OCI-LY7 (cell line): ENCODE measurements at regions not wholly inside any gene's neighbourhood (a gene's known extent, or its start where the extent isn't known, plus 50 kb on each side); places are given as distances from the start of the nearest gene placed in this dataset.
A peak's percentile ranks its signal among the peaks of the same experiment; 100 is the strongest.

ENCODE experiments used
- EZH2phosphoT487 ChIP-seq: fragments of 200-600 bp; sonication (generic); IDR thresholded peaks from 2 replicates; pipeline ENCODE4 v1.6.1; 2018; ENCODE audit warnings: low read depth, borderline replicate concordance, mild to moderate bottlenecking, mixed run types, antibody characterized with exemption, low read length, moderate library complexity, mixed read lengths
- TF ChIP-seq, protein P1 (sequence below): fragments of 200-600 bp; sonication (generic); conservative IDR thresholded peaks from 2 replicates; pipeline ENCODE4 v1.5.1; 2014; ENCODE audit warnings: mild to moderate bottlenecking, antibody characterized with exemption, low read length, moderate library complexity, mixed read lengths

DNA sequence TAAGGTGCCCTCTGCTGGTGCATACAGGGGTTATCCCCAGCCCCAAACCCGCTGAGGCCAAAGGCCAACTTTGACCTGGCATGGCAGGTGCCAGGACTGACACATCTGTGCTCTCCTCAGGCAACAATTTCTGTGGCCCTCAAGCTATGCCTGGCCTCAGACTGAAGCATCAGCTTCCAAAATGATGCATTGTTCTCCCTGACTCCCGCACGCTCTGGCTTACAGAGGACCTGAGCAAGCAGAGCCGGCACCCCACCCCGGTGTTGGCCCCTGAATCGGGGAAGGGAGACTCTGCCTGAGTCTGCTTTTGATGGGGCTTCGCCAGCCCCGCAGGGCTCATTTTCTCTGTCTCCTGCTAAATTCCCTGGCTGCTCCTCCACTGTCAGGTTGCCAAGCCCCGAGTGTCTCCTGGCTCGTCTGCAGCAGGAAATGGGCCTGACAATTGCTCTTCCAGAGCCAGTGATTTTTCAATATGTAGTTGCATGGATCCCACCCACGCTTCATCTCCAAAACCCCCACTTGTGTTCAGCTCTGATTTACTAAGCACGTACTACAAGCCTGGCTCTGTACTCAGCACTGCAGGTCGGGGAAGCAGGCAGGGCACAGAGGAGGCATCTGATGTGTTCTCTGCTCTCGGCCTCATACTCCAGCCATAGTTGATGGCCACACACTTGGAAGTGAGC, 126.1 kb downstream of the SLC38A6 start:
- TF ChIP-seq, protein P1, sequence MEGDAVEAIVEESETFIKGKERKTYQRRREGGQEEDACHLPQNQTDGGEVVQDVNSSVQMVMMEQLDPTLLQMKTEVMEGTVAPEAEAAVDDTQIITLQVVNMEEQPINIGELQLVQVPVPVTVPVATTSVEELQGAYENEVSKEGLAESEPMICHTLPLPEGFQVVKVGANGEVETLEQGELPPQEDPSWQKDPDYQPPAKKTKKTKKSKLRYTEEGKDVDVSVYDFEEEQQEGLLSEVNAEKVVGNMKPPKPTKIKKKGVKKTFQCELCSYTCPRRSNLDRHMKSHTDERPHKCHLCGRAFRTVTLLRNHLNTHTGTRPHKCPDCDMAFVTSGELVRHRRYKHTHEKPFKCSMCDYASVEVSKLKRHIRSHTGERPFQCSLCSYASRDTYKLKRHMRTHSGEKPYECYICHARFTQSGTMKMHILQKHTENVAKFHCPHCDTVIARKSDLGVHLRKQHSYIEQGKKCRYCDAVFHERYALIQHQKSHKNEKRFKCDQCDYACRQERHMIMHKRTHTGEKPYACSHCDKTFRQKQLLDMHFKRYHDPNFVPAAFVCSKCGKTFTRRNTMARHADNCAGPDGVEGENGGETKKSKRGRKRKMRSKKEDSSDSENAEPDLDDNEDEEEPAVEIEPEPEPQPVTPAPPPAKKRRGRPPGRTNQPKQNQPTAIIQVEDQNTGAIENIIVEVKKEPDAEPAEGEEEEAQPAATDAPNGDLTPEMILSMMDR: peak; percentile 74; the same call in 1 of the 2 replicates
- no peak for TF ChIP-seq EZH2phosphoT487
